ENCODE measurements at regions not wholly inside any gene's neighbourhood (a gene's known extent, or its start where the extent isn't known, plus 50 kb on each side); places are given as distances from the start of the nearest gene placed in this dataset.

DNA sequence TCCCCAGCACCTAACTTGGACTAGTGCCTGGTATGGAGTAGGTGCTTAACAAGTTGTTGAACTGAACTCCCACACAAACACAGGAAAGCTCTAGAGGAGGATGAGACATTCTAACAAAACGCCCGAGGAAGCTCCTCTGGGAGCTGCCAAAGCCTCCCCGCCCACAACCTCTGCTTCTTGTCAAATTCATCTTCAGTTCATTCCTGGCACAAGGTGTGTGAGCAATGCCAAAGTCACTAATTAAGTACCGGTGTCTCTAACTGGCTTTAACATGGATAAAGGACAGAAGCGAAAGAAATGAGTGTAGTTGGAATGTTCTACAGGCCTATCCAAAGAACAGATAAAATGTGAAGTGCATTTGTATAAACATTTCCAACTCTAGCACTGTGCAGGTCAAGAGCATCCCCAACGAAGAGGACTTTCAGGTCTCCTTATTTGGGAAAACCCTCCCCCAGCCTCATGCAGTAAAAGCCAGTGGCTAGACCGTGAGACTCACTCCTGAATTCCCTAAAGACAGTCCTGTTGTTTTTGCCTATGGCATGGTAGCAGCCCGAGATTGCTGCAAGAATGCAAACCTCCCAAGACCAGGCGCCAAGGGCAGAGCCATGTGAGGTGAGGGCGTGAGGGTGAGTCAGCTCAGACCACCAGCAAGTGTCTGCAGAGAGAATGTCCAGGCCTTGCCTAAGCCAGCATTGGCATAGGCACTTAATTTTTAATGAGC, 72.2 kb upstream of the KLF3 start (continued):
- TF ChIP-seq SP1 (IDR thresholded peaks at IDR 0.05; ENCODE audit: low read depth, low read length) (no peak), CTBP2 (IDR thresholded peaks at IDR 0.05; ENCODE audit: borderline replicate concordance, insufficient read depth, insufficient read length, low read length) (no peak), BRCA1 (IDR thresholded peaks at IDR 0.05; ENCODE audit: low read depth, low read length) (no peak), RFX5 (IDR thresholded peaks at IDR 0.05; ENCODE audit: borderline replicate concordance, low read depth, low read length) (no peak)
- TF ChIP-seq, protein P1, sequence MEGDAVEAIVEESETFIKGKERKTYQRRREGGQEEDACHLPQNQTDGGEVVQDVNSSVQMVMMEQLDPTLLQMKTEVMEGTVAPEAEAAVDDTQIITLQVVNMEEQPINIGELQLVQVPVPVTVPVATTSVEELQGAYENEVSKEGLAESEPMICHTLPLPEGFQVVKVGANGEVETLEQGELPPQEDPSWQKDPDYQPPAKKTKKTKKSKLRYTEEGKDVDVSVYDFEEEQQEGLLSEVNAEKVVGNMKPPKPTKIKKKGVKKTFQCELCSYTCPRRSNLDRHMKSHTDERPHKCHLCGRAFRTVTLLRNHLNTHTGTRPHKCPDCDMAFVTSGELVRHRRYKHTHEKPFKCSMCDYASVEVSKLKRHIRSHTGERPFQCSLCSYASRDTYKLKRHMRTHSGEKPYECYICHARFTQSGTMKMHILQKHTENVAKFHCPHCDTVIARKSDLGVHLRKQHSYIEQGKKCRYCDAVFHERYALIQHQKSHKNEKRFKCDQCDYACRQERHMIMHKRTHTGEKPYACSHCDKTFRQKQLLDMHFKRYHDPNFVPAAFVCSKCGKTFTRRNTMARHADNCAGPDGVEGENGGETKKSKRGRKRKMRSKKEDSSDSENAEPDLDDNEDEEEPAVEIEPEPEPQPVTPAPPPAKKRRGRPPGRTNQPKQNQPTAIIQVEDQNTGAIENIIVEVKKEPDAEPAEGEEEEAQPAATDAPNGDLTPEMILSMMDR (IDR thresholded peaks at IDR 0.05; ENCODE audit: control extremely low read depth in 1 of 3, insufficient read depth in 1 of 3, low read depth in 1 of 3, low read length in 3 of 3): no peak
- TF ChIP-seq, protein P2, sequence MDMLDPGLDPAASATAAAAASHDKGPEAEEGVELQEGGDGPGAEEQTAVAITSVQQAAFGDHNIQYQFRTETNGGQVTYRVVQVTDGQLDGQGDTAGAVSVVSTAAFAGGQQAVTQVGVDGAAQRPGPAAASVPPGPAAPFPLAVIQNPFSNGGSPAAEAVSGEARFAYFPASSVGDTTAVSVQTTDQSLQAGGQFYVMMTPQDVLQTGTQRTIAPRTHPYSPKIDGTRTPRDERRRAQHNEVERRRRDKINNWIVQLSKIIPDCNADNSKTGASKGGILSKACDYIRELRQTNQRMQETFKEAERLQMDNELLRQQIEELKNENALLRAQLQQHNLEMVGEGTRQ (IDR thresholded peaks at IDR 0.05; ENCODE audit: low read length): no peak
